IMR-90 (cell line): ENCODE measurements at regions not wholly inside any gene's neighbourhood (a gene's known extent, or its start where the extent isn't known, plus 50 kb on each side); places are given as distances from the start of the nearest gene placed in this dataset.

Experiments used
- ATAC-seq: fragments of 200-7000 bp; cut with Tn5 transposase; 2 replicates; pipeline ENCODE4 v1.9.1; 2020; ENCODE audit warnings: low read depth, mild to moderate bottlenecking, moderate library complexity
- BruUV-seq: library from RNA; stranded (reverse); fragments of 400-500 nt; replicated peaks from 2 replicates; lab custom pipeline; 2021; lab: Mats Ljungman, UMichigan
- CTCF ChIA-PET: fragments of 300-600 bp; formaldehyde crosslinking; extraction: SDS; loops from one replicate; lab custom pipeline; 2021; ENCODE audit warnings: antibody characterized with exemption; lab: Yijun Ruan, JAX
- POLR2A ChIA-PET: fragments of 300-600 bp; sonication (Branson Sonifier 250); formaldehyde crosslinking; loops from one replicate; lab custom pipeline; 2022; ENCODE audit warnings: antibody characterized with exemption; ENCODE audit not compliant: unreplicated experiment; lab: Charles Lee
- DNase-seq: peaks from one replicate; pipeline ENCODE4 v3.0.0; 2013
- H2AFZ ChIP-seq: replicated peaks from 2 replicates; pipeline ENCODE3; 2013; ENCODE audit warnings: low read length, mild to moderate bottlenecking; ENCODE audit not compliant: poor library complexity
- H2AK5ac ChIP-seq: 2 replicates; pipeline ENCODE4 v1.6.1; 2013; ENCODE audit warnings: low read depth, low read length, inconsistent platforms
- H2AK9ac ChIP-seq: replicated peaks from 2 replicates; pipeline ENCODE3; 2013; ENCODE audit warnings: mild to moderate bottlenecking, low read depth, low read length, moderate library complexity; ENCODE audit not compliant: poor library complexity
- H2BK120ac ChIP-seq: 2 replicates; pipeline ENCODE4 v1.6.1; 2013; ENCODE audit warnings: low read depth, low read length, inconsistent platforms
- H2BK15ac ChIP-seq: 3 replicates; pipeline ENCODE4 v1.6.1; 2013; ENCODE audit warnings: low read depth, low read length, inconsistent platforms
- H2BK20ac ChIP-seq: 2 replicates; pipeline ENCODE4 v1.6.1; 2013; ENCODE audit warnings: low read depth, mild to moderate bottlenecking, inconsistent platforms, low read length, moderate library complexity
- H2BK5ac ChIP-seq: 2 replicates; pipeline ENCODE4 v1.6.1; 2013; ENCODE audit warnings: mild to moderate bottlenecking, low read depth, low read length, inconsistent platforms; ENCODE audit not compliant: poor library complexity, severe bottlenecking
- H3K14ac ChIP-seq: replicated peaks from 2 replicates; pipeline ENCODE4 v1.6.1; 2013; ENCODE audit warnings: low read depth, low read length, inconsistent platforms
- H3K18ac ChIP-seq: 2 replicates; pipeline ENCODE4 v1.6.1; 2013; ENCODE audit warnings: low read depth, low read length, control low read depth
- H3K23ac ChIP-seq: 2 replicates; pipeline ENCODE4 v1.6.1; 2013; ENCODE audit warnings: low read depth, low read length, inconsistent platforms
- H3K27ac ChIP-seq: 2 replicates; pipeline ENCODE4 v1.5.1; 2013; ENCODE audit warnings: mild to moderate bottlenecking, control low read depth, low read length; ENCODE audit not compliant: insufficient read depth
- H3K27me3 ChIP-seq: 2 replicates; pipeline ENCODE4 v1.6.1; 2013; ENCODE audit warnings: low read length; ENCODE audit not compliant: control insufficient read depth, insufficient read depth
- H3K36me3 ChIP-seq: 2 replicates; pipeline ENCODE4 v1.6.1; 2013; ENCODE audit warnings: low read length, mixed read lengths; ENCODE audit not compliant: control insufficient read depth, insufficient read depth
- H3K4ac ChIP-seq: 2 replicates; pipeline ENCODE4 v1.6.1; 2013; ENCODE audit warnings: low read depth, low read length, inconsistent platforms
- H3K4me1 ChIP-seq: 2 replicates; pipeline ENCODE4 v1.6.1; 2013; ENCODE audit warnings: low read length, mixed read lengths; ENCODE audit not compliant: control insufficient read depth, insufficient read depth
- H3K4me2 ChIP-seq: 2 replicates; pipeline ENCODE4 v1.6.1; 2013; ENCODE audit warnings: low read depth, mild to moderate bottlenecking, control low read depth, low read length, moderate library complexity
- H3K4me3 ChIP-seq: 2 replicates; pipeline ENCODE4 v1.5.1; 2013; ENCODE audit warnings: low read depth, mild to moderate bottlenecking, control low read depth, low read length, moderate library complexity; ENCODE audit not compliant: insufficient read depth
- H3K56ac ChIP-seq: 2 replicates; pipeline ENCODE4 v1.6.1; 2013; ENCODE audit warnings: low read length, inconsistent platforms; ENCODE audit not compliant: insufficient read depth; ENCODE audit errors: extremely low read depth
- H3K79me1 ChIP-seq, 2 experiments: 2 replicates each; pipeline ENCODE4 v1.6.1; 2013; ENCODE audit warnings: low read length in 2 of 2, inconsistent platforms in 1 of 2, low read depth in 1 of 2
- H3K9ac ChIP-seq: 2 replicates; pipeline ENCODE4 v1.6.1; 2013; ENCODE audit warnings: low read depth, low read length, control low read depth
- H3K9me1 ChIP-seq: 2 replicates; pipeline ENCODE4 v1.6.1; 2013; ENCODE audit warnings: low read length, inconsistent platforms; ENCODE audit not compliant: insufficient read depth
- H3K9me3 ChIP-seq: 2 replicates; pipeline ENCODE4 v1.6.1; 2013; ENCODE audit warnings: low read length; ENCODE audit not compliant: control insufficient read depth, insufficient read depth
- H4K20me1 ChIP-seq: 2 replicates; pipeline ENCODE4 v1.6.1; 2013; ENCODE audit warnings: low read length, inconsistent platforms; ENCODE audit not compliant: insufficient read depth
- H4K5ac ChIP-seq: 2 replicates; pipeline ENCODE4 v1.6.1; 2013; ENCODE audit warnings: mild to moderate bottlenecking, low read depth, low read length, control low read depth
- H4K8ac ChIP-seq, 2 experiments: 2 replicates each; pipeline ENCODE4 v1.6.1; 2013; ENCODE audit warnings: low read depth in 2 of 2, low read length in 2 of 2, control low read depth in 1 of 2, inconsistent platforms in 1 of 2
- H4K91ac ChIP-seq: 2 replicates; pipeline ENCODE4 v1.6.1; 2013; ENCODE audit warnings: low read depth, low read length, inconsistent platforms; ENCODE audit not compliant: insufficient read depth
- CHD1 ChIP-seq: IDR thresholded peaks from 2 replicates; pipeline ENCODE4 v1.6.1; 2012; ENCODE audit warnings: low read depth, low read length, improper control_type of control experiment
- CTCF ChIP-seq: conservative IDR thresholded peaks from 2 replicates; pipeline ENCODE4 v1.5.1; 2012; ENCODE audit warnings: mild to moderate bottlenecking, low read depth, low read length, improper control_type of control experiment
- NFE2L2 ChIP-seq: fragments of 150-350 bp; IDR thresholded peaks from 2 replicates; pipeline ENCODE4 v1.6.1; 2016; ENCODE audit warnings: low read depth, mild to moderate bottlenecking, low read length
- RFX5 ChIP-seq: IDR thresholded peaks from 2 replicates; pipeline ENCODE4 v1.8.0; 2012; ENCODE audit warnings: low read depth, mild to moderate bottlenecking, low read length, moderate library complexity
- WGBS, 2 experiments: methylation state at CpG; one replicate each; pipeline versions ENCODE4 v1.1.5 to v1.1.7; 2013; ENCODE audit warnings: missing lambda C conversion rate in 2 of 2; ENCODE audit not compliant: insufficient read length in 1 of 2; ENCODE audit errors: extremely low coverage in 2 of 2; 5-methylcytosine and 5-hydroxymethylcytosine counted together
- dilution Hi-C: fragments of 300-500 bp; cut with HindIII; formaldehyde crosslinking; loops from one replicate; pipeline ENCODE4 v1.14.3; 2018; ENCODE audit warnings: low sequenced_read_pairs; ENCODE audit not compliant: unreplicated experiment
- in situ Hi-C: fragments of 300-500 bp; cut with MboI; formaldehyde crosslinking; loops from 3 replicates; pipeline ENCODE4 v1.14.3; 2019; ENCODE audit warnings: low sequenced_read_pairs, inconsistent platforms, mixed read lengths
- intact Hi-C: fragments of 100-400 bp; cut with micrococcal nuclease; formaldehyde crosslinking; loops from 2 replicates; pipeline ENCODE4 v1.10.0; 2022

GRCh38 chr18:44075038-44075437 is 605.6 kb upstream of the SETBP1 start:
- POLR2A ChIA-PET: no interaction called here
- ATAC-seq: no peak
- no TSS peak for BruUV-seq

More at GRCh38 chr18:44075038-44075437, 605.6 kb upstream of the SETBP1 start:
- no peak overlapping the region for H3K27ac ChIP-seq
- H3K18ac ChIP-seq: no peak overlapping the region
- no peak overlapping the region for H4K8ac ChIP-seq
- H3K36me3 ChIP-seq: no peaks in the 10 kb centered on the region
- H3K4me1 ChIP-seq: no peaks in the 10 kb centered on the region
- no peaks in the 10 kb centered on the region for H3K9me1 ChIP-seq
- H3K4ac ChIP-seq: no peak overlapping the region
- no peak overlapping the region for H2BK120ac ChIP-seq
- in situ Hi-C loops (no loop called here), dilution Hi-C loops (no loop called here), intact Hi-C loops (no loop called here)
- H3K9me3 ChIP-seq: no peaks in the 10 kb centered on the region
- H3K27me3 ChIP-seq: no peaks in the 10 kb centered on the region
- CTCF ChIA-PET: no interaction called here
- no peak overlapping the region for H3K14ac ChIP-seq
- H2AFZ ChIP-seq: no peak overlapping the region
- H2BK5ac ChIP-seq: no peak overlapping the region
- no peak overlapping the region for H2AK5ac ChIP-seq
- H4K20me1 ChIP-seq: no peaks in the 10 kb centered on the region
- H2AK9ac ChIP-seq: no peak overlapping the region
- TF ChIP-seq NFE2L2 (no peak), RFX5 (no peak), CTCF (no peak), CHD1 (no peak)
- no peak overlapping the region for H2BK15ac ChIP-seq
- H3K23ac ChIP-seq: no peak overlapping the region
- no peak overlapping the region for H3K4me3 ChIP-seq
- H3K56ac ChIP-seq: no peak overlapping the region
- no peaks in the 10 kb centered on the region for H3K79me1 ChIP-seq
- H2BK20ac ChIP-seq: no peak overlapping the region
- no peak overlapping the region for H4K5ac ChIP-seq
- no peak overlapping the region for H4K91ac ChIP-seq
- DNase-seq: no peak
- no peak overlapping the region for H3K9ac ChIP-seq
- WGBS, 2 experiments: no CpG with 5 or more reads among the region's 3 CpGs
- no peak overlapping the region for H3K4me2 ChIP-seq
